Peyer's patch (tissue), 4 donors: ENCODE measurements at regions not wholly inside any gene's neighbourhood (a gene's known extent, or its start where the extent isn't known, plus 50 kb on each side); places are given as distances from the start of the nearest gene placed in this dataset.

Experiments used
- DNase-seq, 3 donors: peaks; one replicate each; pipeline ENCODE4 v3.0.0-alpha.2; 2017 to 2019
- H3K27ac ChIP-seq, 4 donors: fragments of 200-600 bp; sonication (generic); one replicate each; pipeline ENCODE4 v1.5.1; 2016 to 2019
- H3K27me3 ChIP-seq, 2 donors: fragments of 200-600 bp; sonication (generic); one replicate each; pipeline ENCODE4 v1.5.1; 2019
- H3K36me3 ChIP-seq, 3 donors: fragments of 200-600 bp; sonication (generic); one replicate each; pipeline ENCODE4 v1.5.1; 2016 to 2019
- H3K4me1 ChIP-seq, 4 donors: fragments of 200-600 bp; sonication (generic); one replicate each; pipeline ENCODE4 v1.5.1; 2016 to 2019
- H3K4me3 ChIP-seq, 4 donors: fragments of 200-600 bp; sonication (generic); 1 replicate in 3 of 4; 2 replicates in 1 of 4; pipeline ENCODE4 v1.5.1; 2016 to 2019; ENCODE audit warnings: mild to moderate bottlenecking in 1 of 4
- H3K9me3 ChIP-seq, 4 donors: fragments of 200-600 bp; sonication (generic); one replicate each; pipeline ENCODE4 v1.5.1; 2016 to 2019; ENCODE audit warnings: mild to moderate bottlenecking in 1 of 4
- POLR2A ChIP-seq, 2 donors: fragments of 450-650 bp; IDR thresholded peaks; one replicate each; pipeline ENCODE4 v1.5.1; 2017; ENCODE audit warnings: antibody characterized with exemption in 2 of 2, mild to moderate bottlenecking in 2 of 2, moderate library complexity in 2 of 2
- small RNA-seq, 2 donors: library from RNA; depleted of rRNA; stranded (forward); fragments of <200 nt; gene quantifications; one replicate each; pipeline ENCODE3, GENCODE V24; 2016
- TF ChIP-seq, protein P1 (sequence below), 6 experiments: fragments of 450-650 bp in 4 of 6; fragments of 200-600 bp in 2 of 6; sonication (generic) in 1 of 6; IDR thresholded peaks; one replicate each; pipeline ENCODE4 v1.5.1; 2017 to 2019; ENCODE audit warnings: antibody characterized with exemption in 6 of 6, mild to moderate bottlenecking in 3 of 6, moderate library complexity in 1 of 6

DNA sequence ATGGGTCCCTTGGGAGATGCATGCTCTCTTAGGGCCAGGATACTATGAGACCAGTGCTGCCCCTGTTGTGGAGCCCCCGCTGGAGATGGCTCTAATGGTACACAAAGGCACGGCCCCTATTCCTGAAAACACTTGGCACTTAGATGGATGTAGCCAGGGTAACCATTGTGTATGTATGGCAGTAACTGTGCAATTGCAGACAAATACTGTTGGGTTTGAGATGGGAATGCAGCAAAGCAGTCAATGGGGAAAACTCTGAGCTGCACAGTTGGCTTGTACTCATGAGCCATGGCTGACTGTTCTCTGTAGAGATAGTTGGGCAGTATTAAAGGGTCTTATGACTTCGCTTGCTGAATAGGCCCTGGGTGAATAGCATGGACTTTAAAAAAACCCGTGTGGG, 67.9 kb upstream of the NPAP1 start:
- Histone ChIP-seq H3K4me1 (no peaks in the 10 kb centered on the region), H3K27ac (no peak overlapping the region), H3K36me3 (no peaks in the 10 kb centered on the region), H3K9me3 (no peaks in the 10 kb centered on the region), H3K4me3 (no peak overlapping the region), H3K27me3 (no peaks in the 10 kb centered on the region)
- no peak for DNase-seq
- no peak for TF ChIP-seq POLR2A (IDR thresholded peaks at IDR 0.05)
- TF ChIP-seq, protein P1, sequence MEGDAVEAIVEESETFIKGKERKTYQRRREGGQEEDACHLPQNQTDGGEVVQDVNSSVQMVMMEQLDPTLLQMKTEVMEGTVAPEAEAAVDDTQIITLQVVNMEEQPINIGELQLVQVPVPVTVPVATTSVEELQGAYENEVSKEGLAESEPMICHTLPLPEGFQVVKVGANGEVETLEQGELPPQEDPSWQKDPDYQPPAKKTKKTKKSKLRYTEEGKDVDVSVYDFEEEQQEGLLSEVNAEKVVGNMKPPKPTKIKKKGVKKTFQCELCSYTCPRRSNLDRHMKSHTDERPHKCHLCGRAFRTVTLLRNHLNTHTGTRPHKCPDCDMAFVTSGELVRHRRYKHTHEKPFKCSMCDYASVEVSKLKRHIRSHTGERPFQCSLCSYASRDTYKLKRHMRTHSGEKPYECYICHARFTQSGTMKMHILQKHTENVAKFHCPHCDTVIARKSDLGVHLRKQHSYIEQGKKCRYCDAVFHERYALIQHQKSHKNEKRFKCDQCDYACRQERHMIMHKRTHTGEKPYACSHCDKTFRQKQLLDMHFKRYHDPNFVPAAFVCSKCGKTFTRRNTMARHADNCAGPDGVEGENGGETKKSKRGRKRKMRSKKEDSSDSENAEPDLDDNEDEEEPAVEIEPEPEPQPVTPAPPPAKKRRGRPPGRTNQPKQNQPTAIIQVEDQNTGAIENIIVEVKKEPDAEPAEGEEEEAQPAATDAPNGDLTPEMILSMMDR (IDR thresholded peaks at IDR 0.05): no peak

DNA sequence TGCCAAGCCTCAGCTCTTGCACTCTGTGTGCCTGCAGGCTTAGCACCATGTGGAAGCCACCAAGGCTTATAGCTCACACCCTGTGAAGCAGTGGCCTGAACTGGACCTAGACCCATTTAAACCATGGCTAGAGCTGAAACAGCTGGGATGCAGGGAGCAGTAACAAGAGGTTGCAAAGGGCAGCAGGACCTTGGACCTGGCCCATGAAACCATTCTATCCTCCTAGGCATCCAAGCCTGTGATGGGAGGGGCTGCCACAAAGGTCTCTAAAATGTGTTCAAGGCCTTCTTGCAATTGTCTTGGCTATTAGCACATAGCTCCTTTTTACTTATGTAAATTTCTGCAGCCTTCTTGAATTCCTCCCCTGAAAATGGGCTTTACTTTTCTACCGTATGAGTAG, 57.9 kb upstream of the NPAP1 start:
- H3K4me1 ChIP-seq: no peaks in the 10 kb centered on the region
- H3K36me3 ChIP-seq: no peaks in the 10 kb centered on the region
- no peaks in the 10 kb centered on the region for H3K27me3 ChIP-seq
- H3K9me3 ChIP-seq: peaks cover 0 to 11% (median 0%) of the 10 kb centered on the region in 4 donors
- H3K4me3 ChIP-seq: no peak overlapping the region
- H3K27ac ChIP-seq: no peak overlapping the region
- DNase-seq: no peak
- no peak for TF ChIP-seq POLR2A (IDR thresholded peaks at IDR 0.05)
- TF ChIP-seq, protein P1 (IDR thresholded peaks at IDR 0.05): no peak

DNA sequence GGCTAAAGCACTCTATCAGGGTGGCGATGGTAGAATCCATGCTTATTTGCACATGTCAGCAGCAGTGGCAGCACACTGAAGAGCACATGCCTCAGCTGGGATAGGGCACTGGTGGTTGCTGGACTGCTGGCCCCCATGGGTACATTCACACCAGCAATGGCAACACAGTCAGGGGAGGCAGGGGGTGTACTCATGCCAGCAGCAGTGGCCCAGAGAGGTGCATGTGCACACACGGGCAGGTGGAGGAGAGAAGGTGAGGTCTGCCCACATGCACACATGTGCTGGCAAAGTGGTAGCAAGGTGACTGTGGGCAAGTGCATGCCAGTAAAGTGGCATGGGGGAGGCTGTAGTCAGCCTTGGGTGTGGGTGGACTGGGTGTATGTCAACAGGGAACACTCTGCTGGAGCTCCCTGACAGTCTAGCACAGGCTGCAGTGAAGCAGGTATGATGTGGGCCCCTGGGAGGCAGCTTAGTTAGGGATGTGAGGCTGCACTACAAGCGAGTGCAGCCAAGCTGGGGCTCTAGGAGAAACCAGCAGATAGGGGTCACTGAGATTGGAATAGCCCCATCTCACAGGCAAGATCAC, 53.9 kb upstream of the NPAP1 start:
- DNase-seq: no peak
- Histone ChIP-seq H3K27me3 (no peaks in the 10 kb centered on the region), H3K27ac (no peak overlapping the region), H3K4me3 (no peak overlapping the region), H3K9me3 (peaks cover 0 to 11% (median 0%) of the 10 kb centered on the region in 4 donors), H3K4me1 (no peaks in the 10 kb centered on the region), H3K36me3 (no peaks in the 10 kb centered on the region)
- TF ChIP-seq POLR2A (IDR thresholded peaks at IDR 0.05): no peak
- TF ChIP-seq, protein P1 (IDR thresholded peaks at IDR 0.05): no peak

Small RNA genes in the stretch of these regions (small RNA-seq; reads per million reads assigned to genes)
- 0 reads per million in 2 donors for gene RNU6-741P
